Peyer's patch (tissue), 4 donors: ENCODE measurements at regions not wholly inside any gene's neighbourhood (a gene's known extent, or its start where the extent isn't known, plus 50 kb on each side); places are given as distances from the start of the nearest gene placed in this dataset.

Experiments
- POLR2A ChIP-seq, 2 donors: fragments of 450-650 bp; IDR thresholded peaks; one replicate each; pipeline ENCODE4 v1.5.1; 2017; ENCODE audit warnings: antibody characterized with exemption in 2 of 2, mild to moderate bottlenecking in 2 of 2, moderate library complexity in 2 of 2
- TF ChIP-seq, protein P1 (sequence below), 6 experiments: fragments of 450-650 bp in 4 of 6; fragments of 200-600 bp in 2 of 6; sonication (generic) in 1 of 6; IDR thresholded peaks; one replicate each; pipeline ENCODE4 v1.5.1; 2017 to 2019; ENCODE audit warnings: antibody characterized with exemption in 6 of 6, mild to moderate bottlenecking in 3 of 6, moderate library complexity in 1 of 6

DNA sequence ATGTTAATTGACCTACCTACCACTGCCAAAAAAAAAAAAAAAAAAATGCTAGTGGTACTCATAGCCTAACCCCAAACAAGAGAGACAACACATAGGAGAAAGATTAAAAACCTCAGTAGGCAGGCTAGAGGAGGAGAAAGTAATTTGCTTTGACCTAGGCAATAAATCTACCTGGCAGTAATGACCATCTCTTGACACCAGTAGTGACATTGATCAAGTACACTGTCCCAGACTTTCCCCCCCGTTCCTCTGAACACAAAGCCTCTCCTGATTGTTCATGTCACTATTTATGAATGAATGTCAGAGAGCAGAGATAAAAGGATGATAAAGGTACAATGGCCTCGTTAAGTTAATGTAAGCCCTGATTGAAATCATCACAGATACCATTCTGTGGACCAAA lies 746.8 kb downstream of the CBLN4 start:
- no peak for TF ChIP-seq POLR2A (IDR thresholded peaks at IDR 0.05)
- TF ChIP-seq, protein P1, sequence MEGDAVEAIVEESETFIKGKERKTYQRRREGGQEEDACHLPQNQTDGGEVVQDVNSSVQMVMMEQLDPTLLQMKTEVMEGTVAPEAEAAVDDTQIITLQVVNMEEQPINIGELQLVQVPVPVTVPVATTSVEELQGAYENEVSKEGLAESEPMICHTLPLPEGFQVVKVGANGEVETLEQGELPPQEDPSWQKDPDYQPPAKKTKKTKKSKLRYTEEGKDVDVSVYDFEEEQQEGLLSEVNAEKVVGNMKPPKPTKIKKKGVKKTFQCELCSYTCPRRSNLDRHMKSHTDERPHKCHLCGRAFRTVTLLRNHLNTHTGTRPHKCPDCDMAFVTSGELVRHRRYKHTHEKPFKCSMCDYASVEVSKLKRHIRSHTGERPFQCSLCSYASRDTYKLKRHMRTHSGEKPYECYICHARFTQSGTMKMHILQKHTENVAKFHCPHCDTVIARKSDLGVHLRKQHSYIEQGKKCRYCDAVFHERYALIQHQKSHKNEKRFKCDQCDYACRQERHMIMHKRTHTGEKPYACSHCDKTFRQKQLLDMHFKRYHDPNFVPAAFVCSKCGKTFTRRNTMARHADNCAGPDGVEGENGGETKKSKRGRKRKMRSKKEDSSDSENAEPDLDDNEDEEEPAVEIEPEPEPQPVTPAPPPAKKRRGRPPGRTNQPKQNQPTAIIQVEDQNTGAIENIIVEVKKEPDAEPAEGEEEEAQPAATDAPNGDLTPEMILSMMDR (IDR thresholded peaks at IDR 0.05), result no peak
